Breast epithelium (tissue), 3 donors: ENCODE measurements at regions not wholly inside any gene's neighbourhood (a gene's known extent, or its start where the extent isn't known, plus 50 kb on each side); places are given as distances from the start of the nearest gene placed in this dataset.

Experiments
- POLR2AphosphoS5 ChIP-seq, 3 donors: sonication (generic); formaldehyde crosslinking; IDR thresholded peaks; one replicate each; pipeline ENCODE4 v1.6.1; 2017; ENCODE audit warnings: antibody characterized with exemption in 3 of 3
- TF ChIP-seq, protein P1 (sequence below), 3 donors: fragments of 450-650 bp; IDR thresholded peaks; one replicate each; pipeline ENCODE4 v1.5.1; 2016 to 2017; ENCODE audit warnings: antibody characterized with exemption in 3 of 3, mild to moderate bottlenecking in 3 of 3, moderate library complexity in 3 of 3

GRCh38 chr10:83677795-83678194, 461.5 kb upstream of the GHITM start:
- TF ChIP-seq, protein P1, sequence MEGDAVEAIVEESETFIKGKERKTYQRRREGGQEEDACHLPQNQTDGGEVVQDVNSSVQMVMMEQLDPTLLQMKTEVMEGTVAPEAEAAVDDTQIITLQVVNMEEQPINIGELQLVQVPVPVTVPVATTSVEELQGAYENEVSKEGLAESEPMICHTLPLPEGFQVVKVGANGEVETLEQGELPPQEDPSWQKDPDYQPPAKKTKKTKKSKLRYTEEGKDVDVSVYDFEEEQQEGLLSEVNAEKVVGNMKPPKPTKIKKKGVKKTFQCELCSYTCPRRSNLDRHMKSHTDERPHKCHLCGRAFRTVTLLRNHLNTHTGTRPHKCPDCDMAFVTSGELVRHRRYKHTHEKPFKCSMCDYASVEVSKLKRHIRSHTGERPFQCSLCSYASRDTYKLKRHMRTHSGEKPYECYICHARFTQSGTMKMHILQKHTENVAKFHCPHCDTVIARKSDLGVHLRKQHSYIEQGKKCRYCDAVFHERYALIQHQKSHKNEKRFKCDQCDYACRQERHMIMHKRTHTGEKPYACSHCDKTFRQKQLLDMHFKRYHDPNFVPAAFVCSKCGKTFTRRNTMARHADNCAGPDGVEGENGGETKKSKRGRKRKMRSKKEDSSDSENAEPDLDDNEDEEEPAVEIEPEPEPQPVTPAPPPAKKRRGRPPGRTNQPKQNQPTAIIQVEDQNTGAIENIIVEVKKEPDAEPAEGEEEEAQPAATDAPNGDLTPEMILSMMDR (IDR thresholded peaks at IDR 0.05): no peak
- TF ChIP-seq POLR2AphosphoS5 (IDR thresholded peaks at IDR 0.05): no peak
